Nephron (organoid): ENCODE measurements at regions not wholly inside any gene's neighbourhood (a gene's known extent, or its start where the extent isn't known, plus 50 kb on each side); places are given as distances from the start of the nearest gene placed in this dataset.

Source experiments
- H3K27ac Mint-ChIP-seq, 3 experiments: 2 replicates each; pipeline ENCODE4 v1.8.0; 2020; ENCODE audit warnings: mixed read lengths in 3 of 3, mild to moderate bottlenecking in 2 of 3, moderate library complexity in 1 of 3
- H3K27me3 Mint-ChIP-seq: 2 replicates; pipeline ENCODE4 v1.8.0; 2021; ENCODE audit warnings: low read depth, mild to moderate bottlenecking, moderate library complexity, mixed read lengths
- H3K36me3 Mint-ChIP-seq: 2 replicates; pipeline ENCODE4 v1.8.0; 2020; ENCODE audit warnings: low read depth, mixed read lengths
- H3K4me1 Mint-ChIP-seq: 2 replicates; pipeline ENCODE4 v1.8.0; 2020; ENCODE audit warnings: mixed read lengths
- H3K4me3 Mint-ChIP-seq, 3 experiments: 2 replicates each; pipeline ENCODE4 v1.8.0; 2020; ENCODE audit warnings: mild to moderate bottlenecking in 3 of 3, mixed read lengths in 3 of 3, moderate library complexity in 2 of 3
- H3K9me3 Mint-ChIP-seq: 2 replicates; pipeline ENCODE4 v1.8.0; 2020; ENCODE audit warnings: mixed read lengths
- TF ChIP-seq, protein P1 (sequence below), 3 experiments: fragments of 200-600 bp; sonication (generic); IDR thresholded peaks; one replicate each; pipeline ENCODE4 v1.5.0; 2021; ENCODE audit warnings: antibody characterized with exemption in 3 of 3; ENCODE audit not compliant: unreplicated experiment in 3 of 3

DNA sequence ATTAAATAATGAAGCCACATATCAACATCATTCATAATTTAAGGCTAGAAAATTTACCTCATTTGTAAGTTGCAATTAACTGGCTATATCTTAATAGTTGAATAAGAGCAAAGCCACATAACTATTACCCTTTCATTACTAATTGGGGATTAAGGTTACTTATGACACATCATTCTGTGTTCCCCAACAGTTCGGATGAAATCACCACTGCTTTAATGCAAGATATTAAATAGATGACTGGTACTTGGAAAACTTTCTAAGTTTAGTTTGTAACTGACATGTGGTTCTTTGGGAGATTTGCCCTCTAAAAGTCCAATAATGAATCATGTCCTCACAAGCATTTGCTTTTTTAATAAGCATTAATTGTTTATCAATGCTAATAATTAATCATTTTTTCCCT lies 109.1 kb downstream of the MTERF1 start:
- Mint-ChIP-seq H3K4me1 (peaks cover 22% of the 10 kb centered on the region), H3K4me3 (no peak overlapping the region), H3K27me3 (no peaks in the 10 kb centered on the region), H3K36me3 (no peaks in the 10 kb centered on the region), H3K9me3 (peaks cover 10% of the 10 kb centered on the region), H3K27ac (no peak overlapping the region)
- TF ChIP-seq, protein P1, sequence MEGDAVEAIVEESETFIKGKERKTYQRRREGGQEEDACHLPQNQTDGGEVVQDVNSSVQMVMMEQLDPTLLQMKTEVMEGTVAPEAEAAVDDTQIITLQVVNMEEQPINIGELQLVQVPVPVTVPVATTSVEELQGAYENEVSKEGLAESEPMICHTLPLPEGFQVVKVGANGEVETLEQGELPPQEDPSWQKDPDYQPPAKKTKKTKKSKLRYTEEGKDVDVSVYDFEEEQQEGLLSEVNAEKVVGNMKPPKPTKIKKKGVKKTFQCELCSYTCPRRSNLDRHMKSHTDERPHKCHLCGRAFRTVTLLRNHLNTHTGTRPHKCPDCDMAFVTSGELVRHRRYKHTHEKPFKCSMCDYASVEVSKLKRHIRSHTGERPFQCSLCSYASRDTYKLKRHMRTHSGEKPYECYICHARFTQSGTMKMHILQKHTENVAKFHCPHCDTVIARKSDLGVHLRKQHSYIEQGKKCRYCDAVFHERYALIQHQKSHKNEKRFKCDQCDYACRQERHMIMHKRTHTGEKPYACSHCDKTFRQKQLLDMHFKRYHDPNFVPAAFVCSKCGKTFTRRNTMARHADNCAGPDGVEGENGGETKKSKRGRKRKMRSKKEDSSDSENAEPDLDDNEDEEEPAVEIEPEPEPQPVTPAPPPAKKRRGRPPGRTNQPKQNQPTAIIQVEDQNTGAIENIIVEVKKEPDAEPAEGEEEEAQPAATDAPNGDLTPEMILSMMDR (IDR thresholded peaks at IDR 0.05; ENCODE audit: unreplicated experiment in 3 of 3) = no peak

DNA sequence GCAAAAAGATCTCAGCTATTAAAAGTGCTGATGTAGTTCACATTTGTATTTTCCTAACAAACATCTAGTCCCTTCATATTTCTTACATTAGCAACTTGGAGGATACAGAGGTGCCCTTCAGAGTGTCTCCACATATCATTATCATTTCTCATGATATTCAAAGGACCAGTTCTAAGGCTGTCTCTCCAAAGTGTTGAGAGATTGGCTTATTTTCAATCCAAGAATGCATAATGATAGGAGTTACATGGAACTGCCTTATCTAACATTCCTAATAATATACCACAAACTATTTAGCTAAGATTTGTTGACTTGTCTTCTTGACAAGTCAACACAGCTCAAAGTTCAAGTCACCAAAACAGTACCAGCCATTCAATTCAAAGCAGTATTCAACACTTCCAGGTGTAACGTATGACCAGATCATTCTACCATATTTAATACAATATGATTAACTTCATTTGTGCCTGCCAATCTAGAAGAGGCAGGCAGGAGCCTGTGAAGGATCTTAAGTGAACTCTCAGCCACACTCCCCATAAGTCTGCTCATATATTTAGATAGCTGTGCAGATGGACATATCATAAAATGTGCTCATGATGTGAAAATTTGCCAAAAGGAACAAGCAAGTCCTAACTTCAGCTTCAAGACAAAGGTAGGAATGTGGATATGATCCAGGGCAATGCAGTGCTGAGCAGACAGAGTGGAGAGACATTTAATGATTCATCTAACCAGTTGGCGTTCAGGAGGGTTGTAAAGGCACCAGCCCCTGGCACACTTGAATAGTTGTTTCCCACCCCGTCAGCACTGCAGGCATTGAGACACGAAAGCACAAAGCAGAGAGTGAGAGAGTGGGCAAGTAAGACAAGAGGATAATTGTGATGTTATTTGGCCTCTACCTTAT lies 108.3 kb downstream of the MTERF1 start:
- H3K9me3 Mint-ChIP-seq = peaks cover 6% of the 10 kb centered on the region
- no peaks in the 10 kb centered on the region for H3K36me3 Mint-ChIP-seq
- TF ChIP-seq, protein P1 (IDR thresholded peaks at IDR 0.05; ENCODE audit: unreplicated experiment in 3 of 3) = no peak
- H3K27me3 Mint-ChIP-seq = no peaks in the 10 kb centered on the region
- no peak overlapping the region for H3K4me3 Mint-ChIP-seq
- H3K4me1 Mint-ChIP-seq = peaks cover 22% of the 10 kb centered on the region
- peak overlapping the region; percentile 7 to 72 (median 26) for H3K27ac Mint-ChIP-seq

DNA sequence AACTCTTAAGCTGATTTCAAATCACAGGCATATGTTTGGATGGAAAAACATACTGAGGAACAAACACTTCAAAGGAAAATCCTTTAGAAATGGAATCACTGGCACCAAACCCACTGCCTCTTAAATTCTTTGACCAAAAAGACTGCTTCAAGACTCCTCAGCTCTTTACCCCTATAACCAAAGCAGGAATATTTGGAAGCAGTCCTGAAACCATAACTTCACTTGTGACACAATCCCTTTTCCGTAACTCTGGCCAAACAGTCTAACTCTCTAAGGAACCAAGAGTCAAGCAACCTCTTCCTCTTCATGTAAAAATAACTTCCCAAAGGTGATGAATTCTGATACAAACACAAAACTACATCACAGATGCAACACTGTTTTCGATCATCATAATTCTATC lies 104.3 kb downstream of the MTERF1 start:
- Mint-ChIP-seq H3K27me3 (no peaks in the 10 kb centered on the region), H3K9me3 (peaks cover 6% of the 10 kb centered on the region), H3K4me3 (no peak overlapping the region)

DNA sequence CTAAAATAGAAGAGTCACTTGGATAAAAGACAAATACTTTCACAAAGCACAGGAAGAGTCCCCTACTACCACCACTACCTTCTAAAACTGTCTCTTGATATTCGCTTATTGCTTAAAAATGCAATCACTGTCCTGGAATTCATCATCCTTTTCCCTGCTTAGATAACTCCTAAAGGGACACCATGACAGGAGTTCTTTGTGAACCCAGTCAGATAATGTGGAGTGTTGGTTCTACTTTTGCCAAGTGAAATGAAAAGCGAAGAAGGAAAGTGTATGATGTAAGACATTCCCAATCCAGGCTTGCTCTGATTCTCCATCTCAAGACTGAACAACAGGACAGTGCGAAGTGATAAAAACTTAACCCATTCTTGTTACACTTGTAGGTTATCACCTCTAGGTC lies 103.0 kb downstream of the MTERF1 start:
- H3K27me3 Mint-ChIP-seq = no peaks in the 10 kb centered on the region
- TF ChIP-seq, protein P1 (IDR thresholded peaks at IDR 0.05; ENCODE audit: unreplicated experiment in 3 of 3) = no peak
- H3K4me3 Mint-ChIP-seq = no peak overlapping the region
- no peaks in the 10 kb centered on the region for H3K36me3 Mint-ChIP-seq
- H3K9me3 Mint-ChIP-seq = peaks cover 6% of the 10 kb centered on the region
- H3K4me1 Mint-ChIP-seq = peaks cover 9% of the 10 kb centered on the region
- H3K27ac Mint-ChIP-seq = no peak overlapping the region

More for the DNA sequence above, 104.3 kb downstream of the MTERF1 start:
- H3K27ac Mint-ChIP-seq = no peak overlapping the region
- H3K4me1 Mint-ChIP-seq = peaks cover 17% of the 10 kb centered on the region
- H3K36me3 Mint-ChIP-seq = no peaks in the 10 kb centered on the region
- TF ChIP-seq, protein P1 (IDR thresholded peaks at IDR 0.05; ENCODE audit: unreplicated experiment in 3 of 3) = no peak

DNA sequence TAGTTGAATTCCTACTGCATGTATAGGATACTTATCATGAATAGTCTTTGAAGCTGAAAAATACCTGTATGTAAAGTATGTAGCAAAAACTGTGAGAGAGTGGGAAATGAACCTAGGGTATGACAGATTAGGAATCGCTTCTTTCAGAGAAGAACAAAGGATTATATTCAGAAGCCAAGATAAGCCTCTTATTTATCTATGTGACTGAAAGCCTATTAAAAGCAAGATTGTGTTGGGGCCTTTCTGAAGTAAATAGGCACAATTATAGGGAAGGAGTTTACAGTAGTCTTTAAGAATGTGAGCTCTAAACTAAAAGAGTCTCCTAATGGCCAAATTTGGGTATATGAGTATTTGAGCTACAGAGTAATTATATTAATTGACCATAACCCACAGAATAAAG lies 102.1 kb downstream of the MTERF1 start:
- peaks cover 4% of the 10 kb centered on the region for H3K4me1 Mint-ChIP-seq
- no peak overlapping the region for H3K4me3 Mint-ChIP-seq

More for the DNA sequence above, 102.1 kb downstream of the MTERF1 start:
- no peaks in the 10 kb centered on the region for H3K27me3 Mint-ChIP-seq
- TF ChIP-seq, protein P1 (IDR thresholded peaks at IDR 0.05; ENCODE audit: unreplicated experiment in 3 of 3) = no peak
- no peaks in the 10 kb centered on the region for H3K36me3 Mint-ChIP-seq
- peak overlapping the region in 2 of 3 experiments; percentile 66 to 76 for H3K27ac Mint-ChIP-seq
- H3K9me3 Mint-ChIP-seq = peaks cover 6% of the 10 kb centered on the region
